ENCODE measurements at regions not wholly inside any gene's neighbourhood (a gene's known extent, or its start where the extent isn't known, plus 50 kb on each side); places are given as distances from the start of the nearest gene placed in this dataset.

DNA sequence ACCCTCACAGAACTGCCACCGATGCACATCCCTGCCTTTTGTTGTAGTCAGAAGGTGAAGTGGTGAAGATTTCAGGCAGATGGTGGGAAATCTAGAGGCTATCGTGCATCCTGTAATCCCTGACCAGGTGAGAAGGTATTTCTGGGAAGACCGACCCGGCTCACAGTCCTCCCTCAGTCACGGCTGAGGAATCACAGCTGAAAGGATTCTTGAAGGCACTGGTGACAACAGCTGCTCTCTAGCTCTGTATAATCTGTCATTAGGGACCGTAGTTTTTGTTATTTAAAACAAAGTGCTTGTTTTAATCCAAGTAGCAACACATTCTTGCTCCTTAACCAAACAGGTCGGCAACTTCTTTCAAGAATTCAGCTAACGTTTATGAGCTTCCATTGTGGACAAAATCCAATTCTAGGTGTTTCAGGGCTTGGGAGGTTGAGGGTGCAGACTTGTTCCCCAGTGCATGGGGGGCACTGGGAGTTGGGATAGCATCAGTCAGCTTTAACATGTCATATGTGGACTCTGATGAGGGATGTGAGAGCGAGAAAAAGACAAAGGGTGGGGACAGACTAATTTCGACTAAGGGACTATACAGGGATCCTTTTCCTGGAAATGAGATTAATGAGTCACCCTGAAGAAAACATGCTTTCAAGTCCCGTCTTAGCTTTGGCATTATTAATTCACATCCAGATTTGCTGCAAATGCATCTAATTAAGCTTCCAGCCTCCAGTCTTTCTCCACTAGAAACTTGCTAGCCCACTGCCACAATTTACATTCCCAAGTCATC lies 141.0 kb upstream of the RASGRP1 start (continued):
- no peak for TF ChIP-seq EP300 (IDR thresholded peaks at IDR 0.05; ENCODE audit: borderline replicate concordance in 1 of 2, low read depth in 2 of 2, low read length in 2 of 2)
